C4-2B (cell line): ENCODE measurements at regions not wholly inside any gene's neighbourhood (a gene's known extent, or its start where the extent isn't known, plus 50 kb on each side); places are given as distances from the start of the nearest gene placed in this dataset.

Experiments used
- ZFX ChIP-seq: fragments of 450-650 bp; IDR thresholded peaks from 2 replicates; pipeline ENCODE4 v1.6.1; 2017
- TF ChIP-seq, protein P1 (sequence below): fragments of 450-650 bp; conservative IDR thresholded peaks from 2 replicates; pipeline ENCODE4 v1.5.1; 2017; ENCODE audit warnings: mild to moderate bottlenecking

DNA sequence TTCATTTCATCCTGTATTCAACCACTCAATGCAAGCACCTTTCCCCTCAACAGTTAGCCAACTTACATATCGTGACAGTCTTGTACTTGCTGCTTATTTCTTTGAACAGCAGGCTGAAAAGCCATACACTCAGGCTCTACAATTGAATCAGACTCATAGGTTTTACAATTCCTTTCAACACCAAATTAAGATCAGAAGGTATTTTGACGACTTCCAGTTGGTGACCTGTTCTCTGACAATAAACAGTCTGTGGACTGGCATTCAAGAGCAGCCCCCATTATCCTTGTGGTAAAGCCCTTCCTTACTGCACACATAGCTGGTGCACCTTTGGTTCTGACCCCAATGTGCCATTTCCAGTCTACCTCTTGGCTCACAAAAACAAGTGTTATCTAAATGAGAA, 140.0 kb upstream of the MB21D2 start:
- TF ChIP-seq, protein P1, sequence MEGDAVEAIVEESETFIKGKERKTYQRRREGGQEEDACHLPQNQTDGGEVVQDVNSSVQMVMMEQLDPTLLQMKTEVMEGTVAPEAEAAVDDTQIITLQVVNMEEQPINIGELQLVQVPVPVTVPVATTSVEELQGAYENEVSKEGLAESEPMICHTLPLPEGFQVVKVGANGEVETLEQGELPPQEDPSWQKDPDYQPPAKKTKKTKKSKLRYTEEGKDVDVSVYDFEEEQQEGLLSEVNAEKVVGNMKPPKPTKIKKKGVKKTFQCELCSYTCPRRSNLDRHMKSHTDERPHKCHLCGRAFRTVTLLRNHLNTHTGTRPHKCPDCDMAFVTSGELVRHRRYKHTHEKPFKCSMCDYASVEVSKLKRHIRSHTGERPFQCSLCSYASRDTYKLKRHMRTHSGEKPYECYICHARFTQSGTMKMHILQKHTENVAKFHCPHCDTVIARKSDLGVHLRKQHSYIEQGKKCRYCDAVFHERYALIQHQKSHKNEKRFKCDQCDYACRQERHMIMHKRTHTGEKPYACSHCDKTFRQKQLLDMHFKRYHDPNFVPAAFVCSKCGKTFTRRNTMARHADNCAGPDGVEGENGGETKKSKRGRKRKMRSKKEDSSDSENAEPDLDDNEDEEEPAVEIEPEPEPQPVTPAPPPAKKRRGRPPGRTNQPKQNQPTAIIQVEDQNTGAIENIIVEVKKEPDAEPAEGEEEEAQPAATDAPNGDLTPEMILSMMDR, result no peak
- TF ChIP-seq ZFX, result no peak
